OCI-LY7 (cell line): ENCODE measurements at regions not wholly inside any gene's neighbourhood (a gene's known extent, or its start where the extent isn't known, plus 50 kb on each side); places are given as distances from the start of the nearest gene placed in this dataset.

ENCODE experiments used
- BruUV-seq: library from RNA; stranded (reverse); fragments of 400-500 nt; replicated peaks from 2 replicates; lab custom pipeline; 2021; lab: Mats Ljungman, UMichigan
- CTCF ChIA-PET: fragments of 300-600 bp; sonication (Branson Sonifier 250); formaldehyde crosslinking; loops from one replicate; lab custom pipeline; 2022; ENCODE audit warnings: antibody characterized with exemption; ENCODE audit not compliant: unreplicated experiment; lab: Charles Lee
- POLR2A ChIA-PET: fragments of 300-600 bp; sonication (Branson Sonifier 250); formaldehyde crosslinking; loops from one replicate; lab custom pipeline; 2022; ENCODE audit warnings: antibody characterized with exemption; lab: Charles Lee
- DNase-seq: peaks from one replicate; pipeline ENCODE4 v3.0.0-alpha.2; 2015; ENCODE audit warnings: low spot score
- H2AFZ ChIP-seq: fragments of 200-600 bp; sonication (generic), shearing (Covaris generic); 2 replicates; pipeline ENCODE4 v1.6.1; 2014; ENCODE audit warnings: mild to moderate bottlenecking, antibody characterized with exemption, low read length, moderate library complexity
- H3K27ac ChIP-seq: fragments of 200-600 bp; sonication (generic); 2 replicates; pipeline ENCODE4 v1.5.1; 2014; ENCODE audit warnings: mixed run types, low read depth, mild to moderate bottlenecking, moderate library complexity, low read length, inconsistent platforms; ENCODE audit not compliant: poor library complexity, severe bottlenecking
- H3K36me3 ChIP-seq: fragments of 200-600 bp; sonication (generic); 2 replicates; pipeline ENCODE4 v1.6.1; 2014; ENCODE audit warnings: mild to moderate bottlenecking, antibody characterized with exemption, low read length, moderate library complexity, mixed read lengths; ENCODE audit not compliant: insufficient read depth
- H3K4me1 ChIP-seq: fragments of 200-600 bp; sonication (generic); 2 replicates; pipeline ENCODE4 v1.5.1; 2014; ENCODE audit warnings: mild to moderate bottlenecking, low read length; ENCODE audit not compliant: insufficient read depth, poor library complexity, severe bottlenecking
- H3K4me2 ChIP-seq: fragments of 200-600 bp; sonication (generic); 2 replicates; pipeline ENCODE4 v1.6.1; 2014; ENCODE audit warnings: mild to moderate bottlenecking, low read length
- H3K4me3 ChIP-seq: fragments of 200-600 bp; sonication (generic); 2 replicates; pipeline ENCODE4 v1.5.1; 2014; ENCODE audit warnings: mild to moderate bottlenecking, low read depth, low read length; ENCODE audit not compliant: poor library complexity, severe bottlenecking
- H3K79me2 ChIP-seq: fragments of 200-600 bp; sonication (generic); 2 replicates; pipeline ENCODE4 v1.6.1; 2016; ENCODE audit warnings: low read depth, mild to moderate bottlenecking, low read length, moderate library complexity, mixed read lengths; ENCODE audit not compliant: insufficient read depth
- H3K9me2 ChIP-seq: fragments of 200-600 bp; sonication (generic); 2 replicates; pipeline ENCODE4 v1.6.1; 2016; ENCODE audit warnings: mild to moderate bottlenecking, low read length, mixed read lengths; ENCODE audit not compliant: insufficient read depth
- H3K9me3 ChIP-seq: fragments of 200-600 bp; sonication (generic); 2 replicates; pipeline ENCODE4 v1.6.1; 2014; ENCODE audit warnings: mild to moderate bottlenecking, mixed run types, low read length, mixed read lengths
- H4K20me1 ChIP-seq: fragments of 200-600 bp; sonication (generic); 2 replicates; pipeline ENCODE4 v1.6.1; 2014; ENCODE audit warnings: mild to moderate bottlenecking, antibody characterized with exemption, low read length, moderate library complexity, mixed read lengths; ENCODE audit not compliant: insufficient read depth
- CTCF ChIP-seq: fragments of 200-600 bp; sonication (generic); conservative IDR thresholded peaks from 2 replicates; pipeline ENCODE4 v1.5.1; 2014; ENCODE audit warnings: mild to moderate bottlenecking, antibody characterized with exemption, low read length, moderate library complexity, mixed read lengths
- EZH2phosphoT487 ChIP-seq: fragments of 200-600 bp; sonication (generic); IDR thresholded peaks from 2 replicates; pipeline ENCODE4 v1.6.1; 2018; ENCODE audit warnings: low read depth, borderline replicate concordance, mild to moderate bottlenecking, mixed run types, antibody characterized with exemption, low read length, moderate library complexity, mixed read lengths
- intact Hi-C: fragments of 100-400 bp; cut with micrococcal nuclease; formaldehyde crosslinking; loops from one replicate; pipeline ENCODE4 v1.10.0; 2022; ENCODE audit not compliant: unreplicated experiment

GRCh38 chr13:23514076-23514475 lies 56.1 kb upstream of the TNFRSF19 start:
- BruUV-seq: no TSS peak
- intact Hi-C loops: loop anchor here (10.0 kb wide), 1 partner anchor 361 kb away; no protein-coding TSS in a partner anchor
- Histone ChIP-seq H3K4me1 (no peaks in the 10 kb centered on the region), H4K20me1 (no peaks in the 10 kb centered on the region), H3K9me3 (no peaks in the 10 kb centered on the region), H3K9me2 (no peaks in the 10 kb centered on the region), H3K79me2 (no peaks in the 10 kb centered on the region), H3K36me3 (no peaks in the 10 kb centered on the region), H3K4me3 (no peak overlapping the region), H3K27ac (no peak overlapping the region), H3K4me2 (no peak overlapping the region), H2AFZ (no peak overlapping the region)
- CTCF ChIA-PET: no interaction called here
- TF ChIP-seq EZH2phosphoT487 (no peak), CTCF (no peak)
- POLR2A ChIA-PET: no interaction called here
- DNase-seq: no peak

GRCh38 chr13:23515116-23515515 lies 55.1 kb upstream of the TNFRSF19 start:
- Histone ChIP-seq H3K4me3 (no peak overlapping the region), H3K79me2 (no peaks in the 10 kb centered on the region), H3K9me2 (no peaks in the 10 kb centered on the region), H3K27ac (no peak overlapping the region), H2AFZ (no peak overlapping the region), H3K4me2 (no peak overlapping the region), H3K36me3 (no peaks in the 10 kb centered on the region), H3K9me3 (no peaks in the 10 kb centered on the region), H3K4me1 (no peaks in the 10 kb centered on the region), H4K20me1 (no peaks in the 10 kb centered on the region)
- POLR2A ChIA-PET: no interaction called here
- BruUV-seq: no TSS peak
- DNase-seq: no peak
- no peak for TF ChIP-seq CTCF
- intact Hi-C loops: loop anchor here (10.0 kb wide), 1 partner anchor 360 kb away; no protein-coding TSS in a partner anchor
- CTCF ChIA-PET: no interaction called here

GRCh38 chr13:23516190-23516589 lies 54.0 kb upstream of the TNFRSF19 start:
- Histone ChIP-seq H3K79me2 (no peaks in the 10 kb centered on the region), H2AFZ (no peak overlapping the region), H3K36me3 (no peaks in the 10 kb centered on the region), H3K4me1 (no peaks in the 10 kb centered on the region), H3K9me2 (no peaks in the 10 kb centered on the region), H3K9me3 (no peaks in the 10 kb centered on the region), H3K4me3 (no peak overlapping the region), H4K20me1 (no peaks in the 10 kb centered on the region), H3K27ac (no peak overlapping the region), H3K4me2 (no peak overlapping the region)
- no peak for DNase-seq
- ChIA-PET CTCF (no interaction called here), POLR2A (no interaction called here)
- intact Hi-C loops: loop anchor here (10.0 kb wide), 1 partner anchor 359 kb away; no protein-coding TSS in a partner anchor
- no TSS peak for BruUV-seq
- TF ChIP-seq EZH2phosphoT487 (no peak), CTCF (no peak)
